NCI-H1417 (cell line): ENCODE measurements at regions not wholly inside any gene's neighbourhood (a gene's known extent, or its start where the extent isn't known, plus 50 kb on each side); places are given as distances from the start of the nearest gene placed in this dataset.

Source experiments
- DNase-seq, 3 experiments: peaks; one replicate each; lab custom pipeline; 2025; lab: John Stamatoyannopoulos, UW

DNA sequence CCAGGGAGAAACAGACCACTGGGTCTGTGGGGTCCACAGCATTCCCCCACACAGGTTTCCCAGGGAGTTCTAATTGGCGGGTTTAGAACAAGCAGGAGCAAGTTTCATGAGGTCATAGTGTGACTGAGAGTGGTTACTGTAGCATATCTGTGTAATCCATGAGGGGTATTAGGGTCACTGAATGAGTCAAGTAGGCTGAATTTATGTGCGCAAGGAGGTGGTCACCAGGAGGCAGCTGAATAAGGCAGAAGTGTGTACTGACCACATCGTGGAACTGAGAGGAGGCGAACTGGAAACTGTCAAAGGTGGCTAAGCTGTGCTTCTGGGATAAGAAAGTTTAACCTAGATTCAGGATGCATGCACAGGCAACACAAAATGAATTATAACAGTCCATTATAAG lies 876.0 kb downstream of the METTL15 start:
- no peak for DNase-seq

DNA sequence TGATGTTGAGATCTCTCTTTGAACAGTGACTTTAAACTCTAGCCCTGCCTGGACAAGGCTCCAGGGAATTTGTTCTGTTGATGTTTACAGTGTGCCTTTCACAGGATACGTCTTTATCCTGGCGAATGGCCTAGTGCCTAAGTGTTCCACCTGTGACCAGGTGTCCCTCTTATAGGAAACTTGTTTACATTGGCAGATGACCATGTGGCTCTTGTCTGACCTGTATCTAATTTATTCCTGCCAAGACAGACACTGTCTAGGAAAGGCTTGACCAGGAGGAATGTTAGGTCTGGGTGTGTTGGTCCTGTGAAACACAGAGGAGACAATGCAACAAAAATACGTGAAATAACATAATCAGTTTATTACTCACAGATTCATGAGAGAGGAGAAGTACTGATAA lies 875.6 kb downstream of the METTL15 start:
- peak in 1 of 3 experiments; percentile 23 for DNase-seq

DNA sequence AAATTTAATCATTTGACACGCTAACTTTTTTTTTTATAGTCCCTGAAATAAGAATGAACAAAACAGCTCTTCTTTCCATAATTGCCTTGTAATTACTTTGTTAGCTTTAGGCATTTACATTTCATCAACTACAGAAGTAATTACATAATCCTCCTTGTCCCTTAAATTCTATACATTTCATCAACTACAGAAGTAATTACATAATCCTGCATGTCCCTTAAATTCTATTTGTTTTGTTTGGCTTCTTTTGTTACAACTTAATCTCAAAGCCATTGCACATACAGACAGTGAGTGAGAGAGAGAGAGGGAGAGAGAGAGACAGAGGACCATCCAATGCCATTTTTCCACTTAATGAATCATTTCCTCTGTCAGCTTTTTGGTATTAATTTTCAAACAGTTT lies 873.2 kb downstream of the METTL15 start:
- DNase-seq: peak in 1 of 3 experiments; percentile 16

DNA sequence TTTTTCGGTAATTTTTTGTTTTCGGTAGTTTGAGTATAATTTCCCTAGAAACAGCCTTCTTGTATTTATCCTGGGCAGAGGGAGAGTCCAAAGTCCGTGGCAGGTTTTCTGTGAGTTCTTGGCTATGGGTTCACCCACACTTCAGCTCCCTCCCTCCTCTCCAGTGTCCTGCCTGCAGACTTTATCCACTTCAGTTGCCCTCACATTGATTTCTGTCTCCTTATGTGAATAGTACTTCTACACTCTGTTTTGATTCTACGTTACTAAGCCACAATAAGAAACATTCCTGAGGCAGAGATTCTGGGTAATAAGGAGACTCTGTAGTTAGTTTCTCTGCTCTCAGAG lies 868.6 kb downstream of the METTL15 start:
- DNase-seq: no peak

DNA sequence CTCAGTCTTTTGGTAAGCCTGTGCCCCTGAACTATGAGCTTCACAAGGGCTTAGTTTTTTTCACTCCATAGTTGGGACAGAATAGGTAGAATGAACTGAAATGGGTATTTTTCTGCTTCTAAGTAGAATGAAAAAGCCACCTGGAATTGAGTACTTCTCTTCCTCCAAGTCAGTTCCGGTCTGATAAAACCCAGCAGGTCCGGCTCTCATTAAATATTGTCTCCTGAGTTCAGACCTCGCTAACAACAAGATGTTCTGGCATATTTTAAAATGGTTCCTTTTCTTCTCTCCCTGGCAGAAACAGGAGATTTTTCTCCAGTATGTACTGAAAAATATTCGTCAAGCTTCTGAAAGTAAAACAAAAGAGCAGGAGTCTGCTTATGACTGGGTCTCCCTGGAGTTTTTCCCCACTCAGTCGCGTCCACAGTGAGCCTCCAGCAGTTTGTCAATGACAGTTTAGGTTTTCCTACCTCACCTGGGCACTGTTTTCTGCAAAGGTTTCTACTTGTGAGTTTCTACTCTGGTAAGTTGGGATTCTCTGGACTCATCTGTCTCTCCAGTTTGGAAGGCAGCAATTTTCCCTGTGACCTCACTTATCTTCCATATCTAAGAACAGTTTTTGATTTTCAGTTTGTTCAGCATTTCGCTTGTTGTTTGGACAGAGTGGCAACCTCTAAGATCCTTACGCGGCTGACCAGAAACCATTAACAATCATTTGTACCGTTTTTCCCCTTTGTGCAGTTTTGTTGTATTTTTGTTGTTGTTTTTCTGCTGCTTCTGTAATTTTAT lies 868.0 kb downstream of the METTL15 start:
- no peak for DNase-seq

DNA sequence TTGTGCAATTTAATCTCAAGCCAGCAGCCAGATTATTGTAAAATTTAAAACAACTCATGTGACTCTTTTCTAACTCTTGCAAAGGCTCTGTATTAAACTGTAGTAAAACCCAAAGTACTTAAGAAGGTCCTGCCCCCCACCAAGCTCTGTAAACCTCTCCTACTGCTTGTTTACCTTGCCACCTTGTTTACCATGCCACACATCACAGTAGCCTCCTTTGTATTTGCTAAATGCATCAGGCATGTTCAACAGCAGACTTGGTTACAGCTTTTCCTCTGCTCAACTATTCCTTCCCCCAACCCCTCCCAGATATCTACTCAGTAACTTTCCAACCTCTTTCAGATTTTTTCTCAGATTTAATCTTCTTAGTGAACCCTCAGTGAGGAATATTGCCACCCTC lies 861.6 kb downstream of the METTL15 start:
- DNase-seq: peak in 2 of 3 experiments; percentile 3 to 28

DNA sequence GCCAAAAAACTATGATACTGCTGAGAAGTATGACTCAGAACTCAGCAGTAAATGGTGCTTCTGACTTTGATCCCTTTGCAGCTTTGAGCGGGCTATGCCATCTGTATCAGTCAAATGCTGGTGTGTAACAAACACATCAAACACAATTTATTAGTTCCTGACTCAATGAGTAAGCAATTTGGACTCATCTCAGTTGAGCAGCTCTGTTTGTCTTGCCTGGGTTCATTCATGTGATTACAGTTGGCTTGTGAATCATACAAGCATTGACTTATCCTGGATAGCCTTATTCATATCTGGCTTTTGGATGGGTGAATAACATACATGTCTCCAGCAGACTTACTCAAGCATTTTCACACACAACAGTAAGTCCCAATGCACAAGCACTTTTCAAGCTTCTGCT lies 858.8 kb downstream of the METTL15 start:
- DNase-seq: no peak

DNA sequence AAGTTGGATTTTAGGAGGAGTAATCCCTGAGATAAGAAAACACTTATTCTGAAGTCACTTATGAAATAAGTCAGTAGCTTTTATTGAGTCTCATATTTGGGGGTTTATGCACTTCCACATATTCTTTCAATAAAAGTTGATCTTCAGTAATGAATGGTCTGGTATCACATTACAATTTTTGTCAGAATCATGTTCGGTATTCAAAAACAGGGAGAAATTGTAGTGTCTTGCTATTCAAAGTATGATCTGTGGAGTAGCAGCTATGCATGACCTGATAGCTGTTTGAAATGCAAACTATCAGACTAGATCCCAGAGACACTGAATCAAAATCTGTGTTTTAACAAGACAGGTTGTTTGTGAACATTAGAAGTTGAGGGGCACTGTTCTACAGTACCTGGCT lies 857.6 kb downstream of the METTL15 start:
- no peak for DNase-seq

DNA sequence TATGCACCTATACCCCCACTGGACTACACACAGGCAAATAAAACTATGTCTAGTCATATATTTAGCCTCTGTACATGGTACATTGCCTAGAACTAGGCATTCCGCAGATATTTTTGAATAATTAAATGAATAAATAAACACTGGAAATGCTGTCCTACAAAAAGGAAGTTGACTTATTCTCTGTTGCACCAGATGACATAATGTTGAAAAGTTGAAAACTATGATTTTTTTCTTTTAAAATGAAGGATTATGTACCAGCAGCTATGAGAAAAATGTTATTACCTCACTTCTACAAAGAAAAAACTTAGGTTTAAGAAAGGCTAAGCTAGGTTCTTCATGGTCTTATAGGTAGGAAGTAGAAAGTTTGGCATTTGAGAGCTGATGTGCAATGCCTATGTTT lies 856.6 kb downstream of the METTL15 start:
- DNase-seq: no peak

DNA sequence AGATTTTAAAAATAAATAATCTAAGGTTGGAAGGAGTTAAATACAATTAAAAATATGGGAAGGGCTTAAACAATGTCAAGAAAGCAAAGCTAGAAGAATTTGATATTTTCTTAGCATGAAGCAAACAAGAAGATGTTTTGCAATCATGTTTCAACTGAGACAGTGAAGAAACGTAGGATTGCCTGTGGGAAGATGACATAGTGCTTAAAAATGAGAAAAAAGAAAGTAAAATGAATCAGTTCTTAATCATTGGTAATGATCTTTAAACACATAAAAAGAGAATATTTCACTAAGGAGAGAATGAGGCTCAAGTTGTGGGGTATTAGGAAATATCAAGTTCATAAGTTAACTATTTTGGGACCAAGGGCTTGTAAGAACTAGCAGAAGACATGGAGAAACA lies 855.0 kb downstream of the METTL15 start:
- DNase-seq: no peak

DNA sequence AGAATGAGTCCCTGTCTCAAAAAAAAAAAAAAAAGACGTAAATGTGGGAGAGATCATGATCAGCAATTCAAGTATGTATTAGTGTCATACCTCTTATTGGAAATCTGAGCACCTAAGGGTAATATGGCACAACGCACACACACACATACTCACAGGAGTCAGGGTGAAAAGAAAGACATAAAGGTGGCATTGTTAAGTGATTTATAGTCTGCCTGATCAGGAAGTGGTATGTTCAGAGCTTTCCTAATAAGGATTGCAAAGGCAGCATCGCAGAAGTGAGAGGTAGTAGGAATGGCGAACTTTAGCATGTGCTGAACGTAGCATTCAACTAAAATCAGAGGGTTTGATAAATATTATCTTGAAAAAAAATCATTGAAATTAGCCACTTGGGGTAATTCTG lies 854.3 kb downstream of the METTL15 start:
- peak in 1 of 3 experiments; percentile 45 for DNase-seq

DNA sequence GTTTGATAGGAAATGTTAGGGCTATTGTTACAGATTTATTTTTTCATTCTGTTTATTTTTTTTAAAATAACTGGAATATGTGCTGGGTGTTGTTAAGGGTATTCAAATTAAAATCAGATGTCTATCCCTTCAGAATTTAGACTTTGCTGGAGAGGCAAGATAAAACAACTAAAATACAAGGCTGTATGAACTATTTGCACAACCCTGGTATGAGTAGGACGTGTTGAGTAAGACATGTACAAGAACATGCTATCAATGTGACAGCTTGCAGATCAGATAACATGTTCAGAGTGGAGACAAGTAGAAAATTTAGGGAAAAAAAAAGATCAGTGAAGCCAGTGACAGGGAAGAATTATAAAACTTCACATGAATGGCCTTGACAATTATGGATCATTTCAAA lies 853.5 kb downstream of the METTL15 start:
- DNase-seq: no peak

DNA sequence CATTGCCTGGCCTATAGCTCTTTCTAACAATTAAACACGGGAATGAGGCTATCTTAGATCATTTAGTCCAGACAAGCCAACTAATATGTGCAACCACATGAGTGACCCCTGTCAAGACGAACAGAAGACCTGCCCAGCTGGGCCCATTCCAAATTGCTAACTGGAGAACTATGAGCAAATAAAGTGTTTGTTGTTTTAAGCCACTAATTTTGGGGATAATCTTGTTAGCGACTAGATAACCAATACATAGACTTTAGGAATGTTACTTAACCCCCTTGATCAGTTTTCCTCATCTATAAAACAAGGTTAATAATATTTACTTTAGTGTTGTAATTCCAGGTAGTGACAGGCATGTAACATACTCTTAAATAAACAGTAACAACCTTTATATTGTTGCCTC lies 848.3 kb downstream of the METTL15 start:
- no peak for DNase-seq

DNA sequence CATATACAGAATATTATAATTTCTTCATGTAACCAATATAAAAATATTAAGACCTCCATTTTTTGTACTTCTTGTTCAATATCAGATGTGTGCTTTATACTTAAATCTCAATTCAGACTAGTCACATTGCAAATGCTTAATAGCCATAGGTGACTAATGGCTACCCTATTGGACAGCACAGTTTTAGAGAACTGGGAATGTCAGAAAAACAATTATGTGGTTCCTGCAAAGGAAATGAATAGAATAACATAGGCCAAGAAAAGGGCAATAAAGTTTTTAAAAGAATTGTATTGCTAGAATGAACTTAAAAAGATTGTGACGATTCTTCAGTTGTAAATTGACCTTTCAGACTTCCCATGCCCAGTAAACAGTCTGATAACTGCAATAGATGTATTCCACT lies 843.0 kb downstream of the METTL15 start:
- DNase-seq: no peak

DNA sequence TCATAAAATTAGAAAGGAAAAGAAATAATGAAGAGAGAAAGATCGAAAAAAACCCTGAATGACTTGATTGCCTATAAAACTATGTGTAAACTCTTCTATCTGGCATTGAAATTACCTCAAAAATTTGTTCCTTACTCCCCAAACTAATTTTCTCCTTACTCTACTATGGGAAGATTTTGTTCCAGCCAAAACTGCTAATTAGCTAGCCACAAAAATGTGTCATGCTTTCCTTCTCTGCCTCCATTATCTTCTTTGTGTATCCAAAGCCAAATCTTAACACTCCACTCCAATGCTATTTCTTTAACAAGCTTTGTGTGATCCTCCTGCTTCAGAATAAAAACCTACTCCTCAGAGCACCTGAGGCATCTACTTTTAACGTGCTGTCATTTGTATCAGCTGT lies 831.2 kb downstream of the METTL15 start:
- no peak for DNase-seq

DNA sequence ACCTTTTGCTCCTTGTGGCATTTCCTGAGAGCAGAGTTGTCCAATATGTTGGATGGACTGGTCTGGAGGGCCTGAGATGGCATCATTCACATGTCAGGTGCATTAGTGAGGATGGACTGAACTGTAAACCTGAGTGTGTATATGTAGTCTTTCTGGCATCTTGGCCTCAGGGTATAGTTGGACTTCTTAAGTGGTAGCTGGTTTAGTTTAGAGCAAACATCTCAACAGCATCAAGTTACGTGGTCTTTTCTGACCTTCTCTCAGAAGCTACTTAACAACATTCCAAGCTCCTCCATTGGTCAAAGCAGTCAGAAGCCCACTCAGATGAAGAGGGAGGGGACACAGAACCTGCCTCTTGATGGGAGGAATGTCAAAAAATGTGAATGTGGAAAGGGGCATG lies 829.9 kb downstream of the METTL15 start:
- DNase-seq: no peak

DNA sequence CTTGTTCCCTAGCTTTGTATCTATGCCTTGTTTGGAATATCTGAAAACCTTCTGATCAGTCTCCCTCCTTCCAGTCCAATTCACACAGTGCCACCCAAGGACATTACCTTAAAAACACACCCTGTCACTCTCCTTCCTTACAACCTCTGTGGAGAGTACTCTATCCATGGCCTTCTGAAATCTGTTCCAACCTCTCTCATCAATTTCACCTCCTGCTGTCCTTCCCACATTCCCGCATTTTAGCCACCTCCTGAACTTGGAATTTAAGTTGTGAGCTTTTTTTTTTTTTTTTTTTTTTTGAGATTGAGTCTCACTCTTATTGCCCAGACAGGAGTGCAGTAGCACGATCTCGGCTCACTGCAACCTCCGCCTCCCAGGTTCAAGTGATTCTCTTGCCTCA lies 824.8 kb downstream of the METTL15 start:
- no peak for DNase-seq

DNA sequence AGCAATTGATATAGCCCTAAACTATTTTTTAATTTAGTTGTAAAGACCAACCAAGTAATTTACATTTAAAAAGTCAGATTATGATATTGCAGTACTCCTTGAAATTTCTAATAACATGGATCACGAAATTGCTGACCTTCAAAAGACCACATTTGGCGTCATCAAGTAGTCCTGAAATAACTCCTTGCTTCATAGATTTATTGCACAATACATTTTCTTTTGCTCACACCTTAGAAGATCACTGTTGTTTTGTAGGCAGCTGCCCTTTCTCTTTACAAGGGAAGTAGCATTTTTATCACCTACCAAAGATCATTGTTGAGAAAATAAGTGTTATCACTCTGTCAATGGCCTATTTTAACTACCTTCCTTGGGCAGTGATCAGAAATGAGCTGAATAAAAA lies 815.8 kb downstream of the METTL15 start:
- no peak for DNase-seq

DNA sequence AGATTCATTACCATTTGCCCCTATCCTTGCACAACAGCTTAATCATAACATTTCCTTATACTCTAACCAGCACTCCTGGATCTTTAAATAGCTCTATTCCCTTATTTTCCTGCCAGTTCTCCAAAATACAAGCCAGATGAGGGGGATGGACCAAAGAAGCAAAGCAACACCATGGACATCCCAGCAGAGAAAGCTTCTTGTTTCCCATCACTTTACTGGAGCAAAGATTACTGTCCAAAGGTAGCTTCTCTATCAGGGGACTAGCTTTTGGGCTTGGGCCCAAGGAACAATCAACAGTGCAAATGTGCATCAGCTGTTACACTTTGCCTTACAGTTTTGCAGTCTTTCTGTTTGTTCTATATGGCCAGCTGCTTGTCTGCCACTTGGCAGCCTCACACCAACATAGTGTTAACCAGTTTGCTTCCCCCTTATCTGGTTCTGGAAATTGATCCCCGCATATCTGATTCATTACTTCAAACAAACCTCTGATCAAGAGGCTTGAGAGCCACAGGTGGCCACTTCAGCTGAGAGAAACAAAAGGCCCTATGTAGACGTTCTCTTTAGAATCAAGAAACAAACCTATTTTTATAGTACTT lies 814.3 kb downstream of the METTL15 start:
- DNase-seq: peak in 1 of 3 experiments; percentile 8

DNA sequence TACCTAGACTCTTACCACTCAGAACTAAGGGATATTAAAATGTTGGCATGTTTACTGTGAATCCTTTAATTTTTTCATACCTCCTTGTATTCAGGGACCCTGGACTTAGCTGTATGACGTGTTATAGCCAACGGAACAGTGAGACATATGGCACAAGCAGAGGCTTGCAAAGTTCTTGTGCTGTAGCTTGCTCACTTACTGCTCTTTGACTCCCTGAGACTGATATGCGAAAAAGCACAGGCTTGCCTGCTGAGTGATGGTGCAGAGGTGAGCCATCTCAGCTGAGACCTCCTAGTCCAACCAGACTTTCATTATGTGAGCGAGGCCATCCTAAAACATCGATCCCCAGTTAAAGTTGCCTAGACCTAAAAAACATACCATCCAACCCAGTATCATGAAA lies 811.0 kb downstream of the METTL15 start:
- DNase-seq: no peak

DNA sequence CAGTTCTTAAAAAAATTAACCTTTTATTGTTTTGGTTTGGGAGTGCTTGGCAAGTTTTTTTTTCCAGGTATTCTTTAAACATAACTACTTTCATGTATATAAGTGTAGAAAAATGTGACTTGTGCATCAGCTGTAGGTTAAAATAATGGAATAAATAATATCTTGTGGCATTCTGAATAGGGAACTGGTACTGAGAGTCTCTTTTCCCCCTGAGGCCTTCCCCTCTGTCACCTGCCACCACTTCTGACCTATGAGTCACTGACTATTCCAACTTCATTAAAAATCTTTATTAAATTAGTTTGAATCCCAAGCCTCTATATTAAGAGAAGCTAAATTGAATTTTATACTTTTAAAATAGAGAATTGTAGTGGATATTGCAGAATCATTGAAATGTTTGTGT lies 805.7 kb downstream of the METTL15 start:
- no peak for DNase-seq

DNA sequence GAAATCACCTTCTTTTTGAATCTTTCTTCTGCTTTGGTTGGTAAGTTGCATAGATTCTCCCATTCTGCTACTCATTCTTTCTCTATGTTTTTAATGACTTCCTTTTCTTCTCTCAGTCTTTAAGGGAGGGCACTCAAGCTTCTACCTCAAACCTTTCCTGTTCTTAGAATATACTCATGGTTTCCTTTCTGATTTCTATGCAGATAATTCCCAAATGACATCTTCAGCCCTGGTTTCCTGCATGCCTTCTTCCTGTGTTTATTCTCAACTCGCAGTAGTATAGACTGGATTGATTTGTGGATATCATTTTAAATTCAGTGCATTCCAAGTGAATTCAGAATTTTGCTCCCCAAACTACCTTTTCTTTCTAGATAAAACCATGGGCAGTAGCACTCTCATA lies 803.6 kb downstream of the METTL15 start:
- no peak for DNase-seq

DNA sequence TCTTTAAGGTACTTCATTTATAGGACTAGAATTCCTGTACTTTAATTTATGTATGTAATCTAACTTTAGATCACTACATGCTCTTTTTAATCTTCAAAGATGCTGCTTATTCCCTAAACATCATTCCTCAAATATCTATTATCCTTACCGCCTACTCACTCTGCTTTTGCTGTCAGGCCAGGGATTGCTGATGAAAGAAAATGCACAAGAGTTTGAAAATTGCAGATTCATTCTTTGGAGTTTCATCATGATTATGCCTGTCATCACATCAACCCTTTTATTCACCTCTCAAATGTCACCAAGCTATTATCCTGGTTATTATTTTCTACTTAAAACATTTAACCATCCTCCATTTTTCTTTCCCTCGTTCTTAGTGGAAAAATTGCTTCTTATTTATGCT lies 802.7 kb downstream of the METTL15 start:
- DNase-seq: no peak

DNA sequence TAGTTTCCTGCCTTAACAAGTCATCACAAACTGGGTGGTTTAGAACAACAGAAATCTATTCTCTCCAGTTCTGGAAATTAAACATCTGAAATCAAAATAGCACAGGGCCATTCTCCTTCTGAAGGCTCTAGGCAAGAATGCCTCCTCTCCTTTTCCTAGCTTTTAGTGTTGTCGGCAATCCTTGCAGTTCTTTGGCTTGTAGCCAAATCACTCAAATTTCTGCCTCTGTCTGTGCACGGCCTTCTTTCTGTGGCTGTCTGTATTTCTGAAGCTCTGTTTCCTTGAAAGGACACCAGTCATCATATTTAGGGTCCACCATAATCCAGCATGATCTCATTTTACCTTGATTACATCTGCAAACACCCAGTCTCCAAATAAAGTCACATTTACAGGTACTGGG lies 795.5 kb downstream of the METTL15 start:
- DNase-seq: peak in 2 of 3 experiments; percentile 2 to 24
